ENCODE measurements at regions not wholly inside any gene's neighbourhood (a gene's known extent, or its start where the extent isn't known, plus 50 kb on each side); places are given as distances from the start of the nearest gene placed in this dataset.

- TF ChIP-seq, protein P1, sequence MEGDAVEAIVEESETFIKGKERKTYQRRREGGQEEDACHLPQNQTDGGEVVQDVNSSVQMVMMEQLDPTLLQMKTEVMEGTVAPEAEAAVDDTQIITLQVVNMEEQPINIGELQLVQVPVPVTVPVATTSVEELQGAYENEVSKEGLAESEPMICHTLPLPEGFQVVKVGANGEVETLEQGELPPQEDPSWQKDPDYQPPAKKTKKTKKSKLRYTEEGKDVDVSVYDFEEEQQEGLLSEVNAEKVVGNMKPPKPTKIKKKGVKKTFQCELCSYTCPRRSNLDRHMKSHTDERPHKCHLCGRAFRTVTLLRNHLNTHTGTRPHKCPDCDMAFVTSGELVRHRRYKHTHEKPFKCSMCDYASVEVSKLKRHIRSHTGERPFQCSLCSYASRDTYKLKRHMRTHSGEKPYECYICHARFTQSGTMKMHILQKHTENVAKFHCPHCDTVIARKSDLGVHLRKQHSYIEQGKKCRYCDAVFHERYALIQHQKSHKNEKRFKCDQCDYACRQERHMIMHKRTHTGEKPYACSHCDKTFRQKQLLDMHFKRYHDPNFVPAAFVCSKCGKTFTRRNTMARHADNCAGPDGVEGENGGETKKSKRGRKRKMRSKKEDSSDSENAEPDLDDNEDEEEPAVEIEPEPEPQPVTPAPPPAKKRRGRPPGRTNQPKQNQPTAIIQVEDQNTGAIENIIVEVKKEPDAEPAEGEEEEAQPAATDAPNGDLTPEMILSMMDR (IDR thresholded peaks at IDR 0.05; ENCODE audit: poor library complexity) = no peak
- TF ChIP-seq EZH2 (IDR thresholded peaks at IDR 0.05; ENCODE audit: borderline replicate concordance) = no peak
- TF ChIP-seq EZH2phosphoT487 (IDR thresholded peaks at IDR 0.05; ENCODE audit: low read depth, severe bottlenecking, unreplicated experiment) = no peak
These were observed 825.5 kb upstream of the NDST4 start for GRCh38 chr4:115938764-115939443.

All from hepatocyte (in vitro differentiated cells).